ENCODE measurements at regions not wholly inside any gene's neighbourhood (a gene's known extent, or its start where the extent isn't known, plus 50 kb on each side); places are given as distances from the start of the nearest gene placed in this dataset.

DNA sequence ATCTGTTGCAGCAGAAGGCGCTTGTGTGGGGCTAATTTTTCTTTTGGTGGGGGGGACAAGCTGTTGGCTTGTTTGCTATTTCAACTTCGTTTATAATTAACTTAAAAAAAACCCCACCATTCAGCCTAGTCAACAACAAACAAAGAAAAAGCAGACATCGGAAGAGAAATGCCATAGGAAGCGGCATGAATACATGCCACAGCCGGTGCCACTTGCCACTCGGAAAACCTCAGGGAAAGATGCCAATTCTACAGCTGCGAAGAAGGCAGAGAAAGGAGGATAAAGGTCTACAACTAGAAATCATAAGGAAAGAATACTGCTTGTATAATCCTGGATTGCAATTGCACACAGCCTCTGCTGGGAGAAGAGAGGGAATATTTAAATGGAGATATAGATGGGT, 254.4 kb upstream of the PMFBP1 start:
- TF ChIP-seq, protein P1, sequence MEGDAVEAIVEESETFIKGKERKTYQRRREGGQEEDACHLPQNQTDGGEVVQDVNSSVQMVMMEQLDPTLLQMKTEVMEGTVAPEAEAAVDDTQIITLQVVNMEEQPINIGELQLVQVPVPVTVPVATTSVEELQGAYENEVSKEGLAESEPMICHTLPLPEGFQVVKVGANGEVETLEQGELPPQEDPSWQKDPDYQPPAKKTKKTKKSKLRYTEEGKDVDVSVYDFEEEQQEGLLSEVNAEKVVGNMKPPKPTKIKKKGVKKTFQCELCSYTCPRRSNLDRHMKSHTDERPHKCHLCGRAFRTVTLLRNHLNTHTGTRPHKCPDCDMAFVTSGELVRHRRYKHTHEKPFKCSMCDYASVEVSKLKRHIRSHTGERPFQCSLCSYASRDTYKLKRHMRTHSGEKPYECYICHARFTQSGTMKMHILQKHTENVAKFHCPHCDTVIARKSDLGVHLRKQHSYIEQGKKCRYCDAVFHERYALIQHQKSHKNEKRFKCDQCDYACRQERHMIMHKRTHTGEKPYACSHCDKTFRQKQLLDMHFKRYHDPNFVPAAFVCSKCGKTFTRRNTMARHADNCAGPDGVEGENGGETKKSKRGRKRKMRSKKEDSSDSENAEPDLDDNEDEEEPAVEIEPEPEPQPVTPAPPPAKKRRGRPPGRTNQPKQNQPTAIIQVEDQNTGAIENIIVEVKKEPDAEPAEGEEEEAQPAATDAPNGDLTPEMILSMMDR (IDR thresholded peaks at IDR 0.05), result no peak
- no peak for TF ChIP-seq POLR2A (IDR thresholded peaks at IDR 0.05)
- TF ChIP-seq POLR2AphosphoS5 (IDR thresholded peaks at IDR 0.05), result no peak

All from sigmoid colon (tissue), 4 donors.